ENCODE measurements at regions not wholly inside any gene's neighbourhood (a gene's known extent, or its start where the extent isn't known, plus 50 kb on each side); places are given as distances from the start of the nearest gene placed in this dataset.
"Not testable (repeated sequence)": the region's sequence is repeated elsewhere in the genome, so short reads cannot be mapped to it uniquely, and the experiment has no call there.

DNA sequence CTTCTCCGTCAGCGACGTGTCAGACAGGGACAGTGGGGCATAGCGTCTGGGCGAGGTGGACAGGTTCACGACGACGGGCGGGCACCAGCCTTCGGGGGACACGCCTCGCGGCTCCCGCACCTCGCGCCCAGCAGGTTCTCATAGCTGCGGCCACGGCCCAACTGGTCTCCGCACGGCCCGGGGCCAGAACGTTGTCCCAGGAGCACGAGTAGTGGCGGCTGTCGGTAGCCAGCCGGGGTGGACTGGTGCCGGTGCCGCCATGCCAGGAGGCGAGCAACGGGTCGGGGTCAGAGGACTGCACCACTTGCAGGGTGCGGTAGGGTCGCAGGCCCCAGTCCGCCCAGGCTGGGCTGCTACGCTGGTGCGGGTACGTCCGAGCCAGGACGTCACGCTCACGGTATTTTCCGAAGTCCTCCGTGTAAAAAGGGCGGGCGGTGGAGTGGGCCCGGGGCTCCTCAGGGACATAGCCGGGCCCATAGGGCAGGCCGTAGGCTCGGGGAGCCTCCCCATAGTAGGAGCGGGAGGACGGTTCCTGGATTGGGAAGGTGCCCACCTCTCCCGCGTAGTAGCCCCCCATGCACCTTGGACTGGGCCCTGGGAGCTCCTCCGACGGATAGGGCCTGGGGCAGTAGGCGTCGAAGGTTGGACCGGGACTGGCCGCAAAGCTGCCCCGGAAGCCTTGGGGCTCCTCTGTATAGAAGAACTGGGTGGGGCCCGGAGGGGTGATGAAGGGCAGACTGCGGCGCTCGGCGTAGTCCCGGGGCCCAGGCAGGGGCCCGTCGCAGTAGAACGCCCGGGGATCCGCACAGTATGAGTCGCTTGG lies 301.2 kb downstream of the CCDC74A start:
- not testable (repeated sequence) for DNase-seq

DNA sequence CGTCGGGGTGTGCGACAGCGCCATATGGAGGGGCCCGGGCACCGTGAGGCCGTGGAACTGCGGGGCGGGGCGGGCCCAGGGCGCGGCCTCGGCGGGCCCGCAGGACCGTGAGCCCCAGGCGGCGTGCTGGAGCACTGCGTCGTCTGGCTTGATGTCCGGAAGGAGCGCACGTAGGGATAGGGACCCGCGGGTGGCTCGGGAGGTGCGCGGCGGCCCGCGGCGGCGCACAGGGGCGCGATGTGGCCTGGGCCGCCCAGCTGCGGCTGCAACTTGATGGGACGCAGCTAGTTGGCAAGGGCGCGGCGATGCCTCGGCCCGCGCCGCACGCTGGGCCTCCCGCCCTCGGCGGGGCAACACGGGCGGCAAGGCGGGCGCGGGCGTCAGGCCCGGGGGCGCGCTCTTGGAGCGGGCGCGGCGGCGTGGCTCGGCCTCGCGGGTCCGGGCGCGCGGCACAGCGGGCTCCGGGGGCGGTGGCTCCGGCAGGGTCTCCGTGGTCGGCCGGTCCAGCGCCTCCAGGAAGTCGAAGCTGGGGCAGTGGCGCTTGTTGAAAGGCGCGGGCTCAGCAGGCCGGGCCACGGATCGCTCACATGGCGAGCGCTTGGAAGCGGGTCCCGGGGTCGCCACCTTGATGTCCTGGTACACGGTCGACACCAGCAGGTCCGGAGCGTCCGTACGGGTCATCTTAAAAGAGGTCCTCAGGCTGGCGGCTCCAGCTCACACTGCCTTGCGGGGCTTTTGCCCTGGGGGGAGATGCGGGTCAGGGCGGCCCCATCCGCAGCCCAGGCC lies 302.0 kb downstream of the CCDC74A start:
- DNase-seq, result not testable (repeated sequence)

DNA sequence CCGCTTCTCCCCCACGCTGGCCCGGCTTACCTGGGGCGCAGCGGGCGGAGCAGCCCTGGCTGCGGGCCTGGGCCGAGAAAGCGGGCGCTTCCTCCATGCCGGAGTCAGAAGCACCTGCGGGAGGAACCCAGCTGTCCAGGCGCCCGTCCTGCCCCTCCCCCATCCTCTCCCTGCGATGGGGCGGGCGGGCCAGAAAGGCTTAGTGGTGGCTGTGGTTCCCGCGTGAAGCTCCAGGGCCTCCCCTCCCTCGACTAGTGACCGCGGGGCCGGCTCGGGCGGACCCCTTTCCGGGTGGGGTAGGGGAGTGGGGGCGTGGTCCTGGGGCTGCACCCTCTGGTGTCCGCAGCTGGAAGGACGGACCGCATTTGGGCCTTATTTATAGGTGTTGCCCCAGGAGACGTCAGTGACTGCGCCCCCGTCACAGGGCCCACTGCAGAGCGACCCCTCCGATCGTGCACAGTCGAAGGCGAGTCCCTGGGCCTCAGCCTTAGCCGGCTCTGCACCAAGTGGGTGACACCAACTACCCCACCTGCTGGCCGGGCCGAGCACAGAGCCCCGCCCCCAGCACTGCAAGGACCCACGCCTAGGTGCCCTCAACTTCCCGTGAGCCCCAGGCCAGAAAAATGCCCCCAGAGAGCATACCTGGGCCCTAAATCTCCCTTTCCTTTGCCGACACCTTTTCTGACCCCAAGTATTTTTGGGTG lies 302.7 kb downstream of the CCDC74A start:
- DNase-seq, result not testable (repeated sequence)

DNA sequence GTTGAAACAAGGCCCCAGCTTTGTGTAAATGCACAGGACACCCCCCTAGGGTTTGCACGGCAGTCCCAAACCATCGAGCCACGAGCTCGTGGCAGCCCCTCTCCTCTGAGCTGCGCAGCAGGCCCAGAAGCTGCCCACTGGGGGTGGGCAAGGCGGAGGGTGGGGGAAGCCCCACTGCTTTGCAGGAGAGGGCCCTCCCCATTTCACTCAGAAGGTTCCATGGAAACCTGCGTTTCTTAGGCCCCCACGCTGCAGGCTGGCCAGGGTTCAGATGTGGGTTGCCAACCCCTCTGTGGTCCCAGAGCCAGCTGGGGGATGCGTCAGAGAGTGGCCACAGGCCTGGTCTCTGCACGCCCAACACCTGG lies 303.2 kb downstream of the CCDC74A start:
- not testable (repeated sequence) for DNase-seq

DNA sequence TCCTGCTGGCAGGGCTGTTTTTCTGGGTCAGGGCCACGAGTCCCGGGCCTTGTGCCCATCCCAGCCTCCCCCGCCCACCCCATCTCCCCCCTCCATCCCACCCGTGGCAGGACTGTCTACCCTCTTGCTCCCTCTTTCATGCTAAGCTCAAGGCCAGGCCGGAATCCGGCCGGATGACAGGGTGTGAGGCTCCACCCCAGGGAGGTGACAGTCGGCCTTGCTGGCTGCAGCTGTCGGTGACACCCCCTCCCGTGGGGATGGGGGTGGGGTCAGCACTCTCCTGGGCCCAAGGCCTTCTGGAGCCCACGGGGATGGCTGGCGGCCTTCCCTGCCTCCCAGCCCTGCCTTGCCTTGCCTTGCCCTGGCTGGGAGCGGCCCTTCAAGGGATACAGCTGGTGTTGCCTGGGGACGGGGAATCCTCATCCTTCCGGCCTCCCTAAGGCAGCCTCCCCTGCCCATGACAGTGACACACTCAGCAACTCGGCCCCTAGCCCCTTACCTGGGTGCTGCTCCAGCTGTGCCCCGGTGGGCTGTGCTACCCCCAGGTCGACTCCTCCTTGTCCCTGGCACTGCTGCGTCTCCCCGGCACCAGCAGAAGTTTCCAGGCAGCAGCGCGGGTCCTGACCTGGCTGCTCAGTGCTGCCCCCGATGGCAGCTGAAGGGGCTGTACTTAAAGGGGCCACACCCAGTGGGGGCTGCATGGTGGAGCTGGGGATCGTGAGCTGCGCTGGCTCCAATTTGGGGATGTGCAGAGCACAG lies 303.9 kb downstream of the CCDC74A start:
- not testable (repeated sequence) for DNase-seq

DNA sequence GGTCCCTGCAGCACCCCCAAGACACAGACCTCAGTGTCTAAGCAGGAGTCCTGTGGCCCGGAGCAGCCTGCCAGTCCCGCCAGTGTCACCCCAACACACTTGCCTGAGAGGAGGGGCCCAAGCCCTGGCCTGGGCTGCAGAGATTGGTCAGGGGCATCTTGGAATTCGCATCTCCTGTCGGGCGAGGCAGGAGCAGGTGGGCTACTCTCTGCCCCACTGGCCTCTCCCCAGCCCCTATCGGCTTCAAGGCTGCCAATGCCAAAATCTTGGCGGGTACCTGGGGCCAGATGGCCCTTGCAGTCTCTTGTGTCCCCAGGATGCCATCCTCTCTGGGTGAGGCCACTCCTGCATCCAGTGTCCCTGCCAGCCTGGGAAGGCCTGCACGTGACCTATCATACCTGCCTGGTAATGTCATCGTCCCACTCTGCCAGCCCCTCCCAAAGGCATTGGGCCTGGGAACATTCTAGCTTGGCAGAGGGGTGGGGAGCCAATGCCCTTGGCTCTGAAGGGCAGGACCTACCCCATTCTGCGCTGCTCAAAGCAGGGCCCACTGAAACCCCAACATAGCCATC lies 304.6 kb downstream of the CCDC74A start:
- not testable (repeated sequence) for DNase-seq

DNA sequence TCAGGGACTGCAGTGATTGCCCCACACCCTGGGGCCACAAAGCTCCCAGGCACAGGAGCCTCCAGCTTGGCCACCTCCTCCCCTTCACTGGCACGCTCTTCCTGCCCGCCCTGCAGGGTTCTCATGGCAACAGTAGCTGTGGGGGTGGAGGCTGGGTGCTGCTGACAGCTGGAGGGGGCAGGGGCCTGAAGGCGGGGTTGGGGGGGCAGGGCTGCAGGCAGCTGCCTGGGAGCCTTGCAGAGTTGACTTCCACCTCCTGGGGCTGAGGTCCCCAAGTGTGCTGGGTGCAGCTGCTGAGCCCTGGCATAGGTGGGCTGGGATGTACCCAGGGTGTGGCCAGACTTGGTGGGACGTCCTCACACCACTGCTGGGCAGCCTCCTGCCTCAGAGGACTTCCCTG lies 305.2 kb downstream of the CCDC74A start:
- not testable (repeated sequence) for DNase-seq

DNA sequence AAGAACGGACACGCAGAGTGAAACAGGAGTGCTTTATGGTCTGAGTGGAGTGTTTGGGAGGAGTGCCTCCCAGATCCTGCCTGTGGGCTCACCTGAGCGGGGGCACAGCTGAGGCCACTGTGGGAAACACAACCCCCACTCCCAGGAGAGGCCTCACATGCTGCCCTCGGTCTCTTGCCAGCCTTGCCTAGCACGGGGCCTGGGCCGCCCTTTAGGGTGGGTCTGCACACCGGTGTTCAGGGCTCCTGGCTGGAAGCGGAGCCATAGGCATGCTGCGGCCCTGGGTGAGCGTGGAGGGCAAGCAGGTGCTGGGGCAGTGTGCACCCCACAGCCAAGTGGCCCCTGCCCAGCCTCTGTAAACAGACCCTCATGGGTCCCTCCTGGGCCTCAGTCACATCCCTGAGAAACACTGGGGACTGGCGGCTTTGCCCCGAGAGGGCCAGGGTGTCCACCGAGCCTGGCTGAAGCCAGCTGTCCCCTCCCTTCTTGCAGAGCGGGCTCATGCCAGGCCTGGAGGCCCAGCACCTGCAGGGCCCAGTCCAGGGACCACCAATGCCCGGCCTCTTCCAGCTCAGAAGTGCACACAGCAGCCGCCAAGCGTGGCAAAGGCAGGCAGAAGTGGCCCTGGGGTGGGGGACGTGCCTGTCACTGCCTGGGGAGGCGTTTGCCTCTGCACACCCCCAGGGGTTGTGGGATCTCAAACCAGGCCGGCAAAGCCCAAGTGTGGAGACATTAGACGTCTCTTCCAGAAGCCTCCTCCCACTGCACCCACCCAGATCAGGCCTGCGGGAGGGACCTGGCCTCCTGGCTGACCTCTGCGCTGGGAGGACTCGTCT lies 305.9 kb downstream of the CCDC74A start:
- not testable (repeated sequence) for DNase-seq

DNA sequence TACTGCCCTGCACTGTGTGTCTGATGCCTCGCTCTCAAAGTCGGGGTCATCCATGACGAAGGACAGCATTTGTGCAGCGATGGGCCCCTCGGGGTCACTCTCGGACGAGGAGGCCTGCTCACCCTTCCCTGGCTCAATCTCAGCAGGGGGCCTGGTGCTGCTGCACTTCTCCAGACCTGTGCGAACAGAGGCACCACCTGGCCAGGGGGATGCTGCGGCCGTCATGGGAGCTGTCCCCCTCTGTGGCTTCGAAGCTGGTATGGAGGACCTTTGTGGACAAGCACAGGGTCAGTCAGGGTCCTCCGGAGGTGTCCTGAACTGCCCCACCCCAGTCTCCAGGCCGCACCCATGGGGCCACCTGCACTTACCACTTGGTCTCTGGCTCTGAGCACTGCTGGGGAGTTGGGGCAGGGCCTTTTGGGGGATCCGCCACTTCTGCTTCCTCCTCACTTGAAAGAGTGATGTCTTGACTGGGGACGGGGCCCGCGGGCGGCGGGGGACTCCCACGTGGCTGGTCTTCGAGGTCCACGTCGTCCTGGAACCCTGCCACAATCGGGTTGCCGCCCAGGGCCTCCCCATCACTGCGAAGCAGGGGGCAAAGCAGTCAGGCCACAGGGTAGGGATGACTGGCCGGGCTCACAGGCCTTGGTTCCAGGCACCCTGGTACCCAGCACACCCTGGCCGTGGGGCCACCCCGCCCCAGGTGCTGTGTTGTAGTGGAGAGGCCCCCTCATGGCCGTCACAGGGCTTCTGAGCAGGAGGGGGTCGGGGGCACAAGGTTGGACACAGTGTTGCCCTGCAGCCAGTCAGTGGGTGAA lies 306.7 kb downstream of the CCDC74A start:
- DNase-seq, result not testable (repeated sequence)

DNA sequence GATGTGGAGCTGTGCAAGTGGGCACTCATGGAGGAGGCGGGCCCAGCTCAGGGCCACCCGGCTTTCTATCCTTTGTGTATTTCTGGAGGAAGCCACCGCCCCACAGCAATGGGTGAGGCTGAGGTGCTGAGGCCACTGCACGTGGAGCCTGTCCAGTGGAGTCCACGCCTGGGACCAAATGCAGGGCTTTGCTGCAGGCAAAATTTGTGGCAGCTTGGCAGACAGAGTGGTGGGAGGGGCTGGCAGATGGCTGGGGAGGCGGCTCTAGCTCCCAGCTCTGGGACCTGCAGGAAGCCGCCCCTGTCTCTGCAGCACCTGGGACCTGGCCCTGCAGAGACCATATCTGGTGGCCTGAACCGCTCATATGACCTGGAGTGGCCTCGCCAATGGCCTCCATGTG lies 307.3 kb downstream of the CCDC74A start:
- not testable (repeated sequence) for DNase-seq

DNA sequence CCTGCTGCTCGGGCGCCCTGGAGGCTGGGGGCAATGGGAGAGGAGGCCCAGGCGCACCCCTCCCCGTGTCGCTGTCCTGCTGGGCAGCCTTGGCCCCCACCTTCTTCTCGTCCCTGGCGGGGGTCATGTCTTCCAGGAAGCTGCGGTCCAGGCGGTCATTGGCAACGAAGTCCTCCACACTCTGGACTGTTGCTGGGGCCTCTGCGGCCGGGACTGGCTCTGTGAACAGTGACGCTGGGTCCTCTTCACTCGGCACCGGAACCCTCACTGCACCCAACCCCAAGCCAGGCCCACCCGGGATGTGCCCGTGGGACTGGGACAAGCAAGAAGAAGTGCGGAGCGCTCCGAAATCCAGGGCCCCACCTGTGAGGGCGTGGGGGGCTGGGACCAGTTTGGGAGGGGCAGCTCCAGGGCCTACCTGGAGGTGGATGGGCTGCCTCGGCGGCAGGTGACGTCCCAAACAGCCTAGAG lies 308.0 kb downstream of the CCDC74A start:
- DNase-seq, result no peak

DNA sequence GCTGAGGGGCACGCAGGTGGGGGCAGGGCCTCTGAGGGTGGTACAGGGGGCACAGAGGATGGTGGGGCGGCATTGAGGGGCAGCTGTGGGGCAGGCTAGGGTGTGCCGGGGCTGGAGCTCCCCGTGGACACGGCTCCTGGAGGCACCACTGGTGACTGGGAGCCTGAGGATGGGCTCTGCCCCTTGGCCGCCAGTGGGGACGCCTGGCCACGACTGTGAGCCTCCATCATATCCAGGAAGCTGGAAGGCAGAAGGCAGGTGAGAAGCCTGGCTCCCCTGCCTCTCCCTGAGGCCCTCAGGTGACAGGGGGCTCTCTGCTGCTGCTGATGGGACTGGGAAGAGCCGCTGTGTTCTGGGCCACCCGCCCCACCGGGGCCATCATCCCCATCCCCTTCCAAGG lies 308.4 kb downstream of the CCDC74A start:
- DNase-seq, result not testable (repeated sequence)

DNA sequence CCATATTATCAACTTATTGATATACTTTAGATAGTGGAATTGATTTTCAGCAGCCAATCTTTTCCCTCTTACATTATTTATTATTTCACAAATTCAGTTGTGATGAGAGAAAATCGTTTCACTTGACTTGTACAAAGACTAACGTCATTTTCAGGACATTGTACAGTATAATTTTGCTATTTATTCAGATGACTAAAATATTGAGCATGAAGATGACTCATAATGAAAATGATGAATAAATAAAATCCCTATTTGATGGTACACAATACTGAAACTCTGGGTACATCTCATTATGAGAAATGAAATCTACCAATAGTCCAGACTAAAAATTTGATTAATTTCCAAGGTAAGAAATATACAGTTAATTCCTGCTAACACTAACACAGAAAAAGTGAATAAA lies 316.4 kb downstream of the CCDC74A start:
- not testable (repeated sequence) for DNase-seq

DNA sequence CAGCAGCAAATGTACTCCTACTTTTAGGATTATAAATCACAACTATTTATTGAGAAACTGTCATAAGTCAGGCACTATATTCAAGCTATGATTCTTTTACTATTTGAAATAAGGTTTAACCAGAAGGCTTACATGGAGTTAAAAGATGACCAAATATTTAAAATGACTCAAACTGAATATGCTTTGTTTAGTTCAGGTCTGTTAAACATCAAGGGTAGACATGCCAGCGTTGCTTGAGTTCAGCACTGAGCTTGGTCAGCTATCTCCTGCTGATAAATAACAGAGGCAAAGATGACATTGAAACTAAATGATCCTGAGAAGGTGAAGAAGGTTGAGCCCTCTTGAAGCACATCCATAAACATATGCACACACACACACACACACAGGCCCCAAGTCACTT lies 305.6 kb downstream of the ANKRD30BL start:
- not testable (repeated sequence) for DNase-seq

DNA sequence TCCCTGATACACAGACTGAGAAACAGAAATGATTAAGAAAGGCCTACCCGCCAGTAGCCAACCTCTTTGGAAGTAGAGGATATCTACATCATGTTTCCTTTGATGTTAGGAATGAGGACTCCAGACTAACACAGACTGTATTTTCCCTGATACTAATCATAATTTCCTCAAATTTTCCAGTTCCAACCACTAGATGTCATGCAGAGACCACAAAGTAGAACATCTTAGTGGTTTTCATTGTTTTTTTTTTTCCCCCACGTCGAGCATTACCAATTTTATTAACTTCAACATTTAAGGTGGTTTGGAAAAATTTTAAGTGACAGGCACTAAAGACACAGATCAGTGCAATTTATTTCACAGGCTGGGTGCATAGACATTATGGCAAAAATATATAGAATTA lies 303.6 kb downstream of the ANKRD30BL start:
- DNase-seq, result not testable (repeated sequence)
